ENCODE measurements at regions not wholly inside any gene's neighbourhood (a gene's known extent, or its start where the extent isn't known, plus 50 kb on each side); places are given as distances from the start of the nearest gene placed in this dataset.
"Not testable (repeated sequence)": the region's sequence is repeated elsewhere in the genome, so short reads cannot be mapped to it uniquely, and the experiment has no call there.

DNA sequence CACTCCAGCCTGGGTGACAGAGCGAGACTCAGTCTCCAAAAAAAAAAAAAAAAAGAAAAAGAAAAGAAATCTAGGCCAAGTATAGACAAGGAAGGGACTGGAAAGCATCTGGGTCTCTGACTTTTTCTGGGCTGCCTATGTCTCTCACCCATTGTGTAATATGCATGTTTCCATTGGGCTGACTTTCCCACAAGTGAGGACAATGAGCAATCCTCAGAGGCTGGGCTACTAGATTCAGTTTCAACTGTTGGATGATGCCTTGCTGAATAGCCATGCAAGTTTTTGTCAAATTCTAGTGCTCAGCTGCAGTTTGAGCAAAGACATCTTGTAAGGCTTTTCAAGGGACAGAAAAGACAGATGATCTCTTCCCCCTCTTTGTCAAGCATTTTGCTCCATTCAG lies 82.1 kb downstream of the PHAX start:
- no peak overlapping the region for H3K18ac ChIP-seq (ENCODE audit: low read length)
- WGBS (ENCODE audit: extremely low coverage, insufficient coverage, insufficient read length): no CpG with 5 or more reads among the region's 1 CpG
- H3K4me3 ChIP-seq (ENCODE audit: low read depth, low read length): no peak overlapping the region
- no peaks in the 10 kb centered on the region for H3K79me2 ChIP-seq (ENCODE audit: control insufficient read depth, insufficient read depth, low read length, poor library complexity)
- peaks cover 0 to 13% of the 10 kb centered on the region in 2 experiments for H3K4me1 ChIP-seq (ENCODE audit: control insufficient read depth in 1 of 2, insufficient read depth in 2 of 2, low read length in 2 of 2)
- H3K27me3 ChIP-seq (ENCODE audit: insufficient read depth, low read length): no peaks in the 10 kb centered on the region
- no peak overlapping the region for H3K9ac ChIP-seq (ENCODE audit: low read length)
- no peak overlapping the region for H4K8ac ChIP-seq (ENCODE audit: low read depth, low read length)
- no peak overlapping the region for H2AK5ac ChIP-seq (ENCODE audit: low read length)
- H3K14ac ChIP-seq (ENCODE audit: low read length): no peak overlapping the region
- H4K91ac ChIP-seq (ENCODE audit: low read depth, low read length): no peak overlapping the region
- no peak overlapping the region for H4K12ac ChIP-seq (ENCODE audit: low read depth, low read length)
- H3K9me3 ChIP-seq (ENCODE audit: insufficient read depth, low read depth, low read length): no peaks in the 10 kb centered on the region
- no peaks in the 10 kb centered on the region for H3K36me3 ChIP-seq (ENCODE audit: control insufficient read depth in 1 of 2, insufficient read depth in 2 of 2, low read length in 2 of 2)
- H2BK5ac ChIP-seq (ENCODE audit: low read depth, low read length, poor library complexity): no peak overlapping the region
- no peak overlapping the region for H3K4ac ChIP-seq (ENCODE audit: low read depth, low read length)
- no peak overlapping the region for H3K27ac ChIP-seq (ENCODE audit: low read depth, low read length)
- no peak for DNase-seq
- no peak overlapping the region for H2BK120ac ChIP-seq (ENCODE audit: insufficient read depth, low read length, poor library complexity)
- H2AFZ ChIP-seq (ENCODE audit: insufficient read depth, low read length, poor library complexity): no peak overlapping the region
- no peak overlapping the region for H3K4me2 ChIP-seq (ENCODE audit: low read length)
- H3K79me1 ChIP-seq (ENCODE audit: low read length): no peaks in the 10 kb centered on the region
- no peak overlapping the region for H2BK12ac ChIP-seq (ENCODE audit: low read length)
- no peak overlapping the region for H3K23ac ChIP-seq (ENCODE audit: low read length)

DNA sequence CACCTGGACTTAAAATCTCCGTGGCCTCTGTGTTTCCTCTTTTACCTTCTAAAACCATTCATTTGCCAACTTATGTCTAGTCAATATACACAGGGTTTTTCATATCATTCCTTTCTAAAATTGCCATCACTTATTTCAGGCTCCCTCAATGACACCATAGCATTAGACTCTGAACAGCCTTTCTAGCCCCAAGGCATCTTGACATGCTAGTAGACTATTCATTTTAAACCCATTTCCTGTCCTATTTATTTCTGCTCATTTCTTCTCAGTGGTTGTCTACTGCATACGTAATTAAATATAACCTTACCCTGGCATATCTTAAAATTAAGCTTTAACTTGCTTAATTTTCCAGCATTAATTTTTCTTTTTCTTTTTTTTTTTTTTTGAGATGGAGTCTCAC lies 83.2 kb downstream of the PHAX start:
- Histone ChIP-seq H3K4me1 (ENCODE audit: control insufficient read depth in 1 of 2, insufficient read depth in 2 of 2, low read length in 2 of 2) (peaks cover 0 to 13% of the 10 kb centered on the region in 2 experiments), H3K18ac (ENCODE audit: low read length) (no peak overlapping the region), H4K91ac (ENCODE audit: low read depth, low read length) (no peak overlapping the region), H2BK5ac (ENCODE audit: low read depth, low read length, poor library complexity) (no peak overlapping the region), H3K79me1 (ENCODE audit: low read length) (no peaks in the 10 kb centered on the region), H3K27me3 (ENCODE audit: insufficient read depth, low read length) (no peaks in the 10 kb centered on the region), H3K14ac (ENCODE audit: low read length) (no peak overlapping the region), H3K9ac (ENCODE audit: low read length) (no peak overlapping the region), H2BK12ac (ENCODE audit: low read length) (no peak overlapping the region), H2AFZ (ENCODE audit: insufficient read depth, low read length, poor library complexity) (no peak overlapping the region), H3K23ac (ENCODE audit: low read length) (no peak overlapping the region), H2AK5ac (ENCODE audit: low read length) (no peak overlapping the region), H3K4me2 (ENCODE audit: low read length) (no peak overlapping the region), H3K9me3 (ENCODE audit: insufficient read depth, low read depth, low read length) (no peaks in the 10 kb centered on the region), H3K36me3 (ENCODE audit: control insufficient read depth in 1 of 2, insufficient read depth in 2 of 2, low read length in 2 of 2) (no peaks in the 10 kb centered on the region), H3K4ac (ENCODE audit: low read depth, low read length) (no peak overlapping the region), H3K27ac (ENCODE audit: low read depth, low read length) (no peak overlapping the region), H3K79me2 (ENCODE audit: control insufficient read depth, insufficient read depth, low read length, poor library complexity) (no peaks in the 10 kb centered on the region), H4K12ac (ENCODE audit: low read depth, low read length) (no peak overlapping the region), H3K4me3 (ENCODE audit: low read depth, low read length) (no peak overlapping the region), H2BK120ac (ENCODE audit: insufficient read depth, low read length, poor library complexity) (no peak overlapping the region), H4K8ac (ENCODE audit: low read depth, low read length) (no peak overlapping the region)
- no CpG with 5 or more reads among the region's 2 CpGs for WGBS (ENCODE audit: extremely low coverage, insufficient coverage, insufficient read length)
- no peak for DNase-seq

DNA sequence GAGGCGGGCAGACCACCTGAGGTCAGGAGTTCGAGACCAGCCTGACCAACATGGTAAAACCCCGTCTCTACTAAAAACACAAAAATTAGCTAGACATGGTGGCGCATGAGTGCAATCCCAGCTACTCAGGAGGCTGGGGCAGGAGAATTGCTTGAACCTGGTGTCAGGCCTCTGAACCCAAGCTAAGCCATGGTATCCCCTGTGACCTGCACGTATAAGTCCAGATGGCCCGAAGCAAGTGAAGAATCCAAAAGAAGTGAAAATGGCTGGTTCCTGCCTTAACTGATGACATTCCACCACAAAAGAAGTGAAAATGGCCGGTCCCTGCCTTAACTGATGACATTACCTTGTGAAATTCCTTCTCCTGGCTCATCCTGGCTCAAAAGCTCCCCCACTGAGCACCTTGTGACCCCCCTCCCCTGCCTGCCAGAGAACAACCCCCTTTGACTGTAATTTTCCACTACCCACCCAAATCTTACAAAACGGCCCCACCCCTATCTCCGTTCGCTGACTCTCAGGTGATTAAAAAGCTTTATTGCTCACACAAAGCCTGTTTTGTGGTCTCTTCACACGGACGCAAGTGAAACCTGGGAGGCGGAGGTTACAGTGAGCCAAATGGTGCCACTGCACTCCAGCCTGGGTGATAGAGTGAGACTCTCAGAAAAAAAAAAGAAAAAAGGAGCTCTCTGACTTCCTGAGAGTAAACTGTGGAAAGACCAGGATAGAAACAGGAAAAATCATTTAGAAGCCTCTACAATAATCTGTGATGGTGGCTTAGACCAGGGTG lies 84.1 kb downstream of the PHAX start:
- not testable (repeated sequence) for H3K27ac ChIP-seq (ENCODE audit: low read depth, low read length)

DNA sequence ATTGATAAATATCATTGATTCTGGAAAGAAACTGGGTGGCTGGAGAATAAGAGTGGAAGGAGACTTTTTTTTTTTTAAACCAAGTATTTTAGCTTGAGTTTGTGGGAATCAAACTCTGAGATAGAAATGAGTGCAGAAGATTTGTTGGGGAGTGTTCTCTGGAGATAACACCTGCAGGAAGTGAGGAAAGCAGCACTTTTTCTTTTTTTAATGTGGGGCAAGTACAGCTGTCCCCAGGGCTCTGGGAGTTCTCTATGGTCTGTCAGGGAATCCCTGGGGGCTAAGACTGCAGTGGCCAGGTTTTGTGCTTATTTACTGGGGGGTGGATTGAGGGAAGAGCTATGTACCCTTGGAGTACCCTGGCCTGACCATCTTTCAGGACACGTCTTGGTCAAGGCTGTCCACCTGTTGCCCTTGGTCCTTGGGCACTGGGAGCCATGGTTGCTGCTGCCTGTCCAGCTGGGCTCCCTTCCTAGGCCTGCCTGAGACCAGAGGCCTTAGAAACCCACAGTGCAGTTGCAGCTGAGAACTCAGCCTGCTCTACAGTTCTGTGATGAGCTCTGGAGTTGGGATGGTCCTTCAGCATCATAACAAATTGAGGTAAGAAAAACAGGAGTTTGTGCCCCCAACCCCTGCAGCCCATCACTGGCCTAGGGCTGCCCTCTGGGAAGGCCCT lies 85.8 kb downstream of the PHAX start:
- Histone ChIP-seq H3K4me3 (ENCODE audit: low read depth, low read length) (no peak overlapping the region), H3K79me1 (ENCODE audit: low read length) (no peaks in the 10 kb centered on the region), H3K18ac (ENCODE audit: low read length) (no peak overlapping the region), H3K4me1 (ENCODE audit: control insufficient read depth in 1 of 2, insufficient read depth in 2 of 2, low read length in 2 of 2) (peaks cover 0 to 3% of the 10 kb centered on the region in 2 experiments), H3K14ac (ENCODE audit: low read length) (no peak overlapping the region), H2AK5ac (ENCODE audit: low read length) (no peak overlapping the region), H3K9me3 (ENCODE audit: insufficient read depth, low read depth, low read length) (no peaks in the 10 kb centered on the region), H3K4ac (ENCODE audit: low read depth, low read length) (no peak overlapping the region), H2BK12ac (ENCODE audit: low read length) (no peak overlapping the region), H2AFZ (ENCODE audit: insufficient read depth, low read length, poor library complexity) (no peak overlapping the region), H2BK5ac (ENCODE audit: low read depth, low read length, poor library complexity) (no peak overlapping the region), H2BK120ac (ENCODE audit: insufficient read depth, low read length, poor library complexity) (no peak overlapping the region), H3K79me2 (ENCODE audit: control insufficient read depth, insufficient read depth, low read length, poor library complexity) (no peaks in the 10 kb centered on the region), H3K23ac (ENCODE audit: low read length) (no peak overlapping the region), H4K91ac (ENCODE audit: low read depth, low read length) (no peak overlapping the region), H3K9ac (ENCODE audit: low read length) (no peak overlapping the region), H3K27ac (ENCODE audit: low read depth, low read length) (no peak overlapping the region), H4K8ac (ENCODE audit: low read depth, low read length) (no peak overlapping the region), H3K36me3 (ENCODE audit: control insufficient read depth in 1 of 2, insufficient read depth in 2 of 2, low read length in 2 of 2) (no peaks in the 10 kb centered on the region), H3K4me2 (ENCODE audit: low read length) (no peak overlapping the region), H4K12ac (ENCODE audit: low read depth, low read length) (no peak overlapping the region), H3K27me3 (ENCODE audit: insufficient read depth, low read length) (no peaks in the 10 kb centered on the region)
- DNase-seq: no peak
- no CpG with 5 or more reads among the region's 1 CpG for WGBS (ENCODE audit: extremely low coverage, insufficient coverage, insufficient read length)

More for the DNA sequence above, 84.1 kb downstream of the PHAX start:
- H3K14ac ChIP-seq (ENCODE audit: low read length); H2BK5ac ChIP-seq (ENCODE audit: low read depth, low read length, poor library complexity); H2AK5ac ChIP-seq (ENCODE audit: low read length); H2AFZ ChIP-seq (ENCODE audit: insufficient read depth, low read length, poor library complexity); H4K12ac ChIP-seq (ENCODE audit: low read depth, low read length); H3K18ac ChIP-seq (ENCODE audit: low read length); H3K4me3 ChIP-seq (ENCODE audit: low read depth, low read length); H3K23ac ChIP-seq (ENCODE audit: low read length); DNase-seq; H3K36me3 ChIP-seq (ENCODE audit: control insufficient read depth in 1 of 2, insufficient read depth in 2 of 2, low read length in 2 of 2); H3K9me3 ChIP-seq (ENCODE audit: insufficient read depth, low read depth, low read length); H3K4ac ChIP-seq (ENCODE audit: low read depth, low read length); H3K9ac ChIP-seq (ENCODE audit: low read length); H3K79me2 ChIP-seq (ENCODE audit: control insufficient read depth, insufficient read depth, low read length, poor library complexity); H3K79me1 ChIP-seq (ENCODE audit: low read length); H3K27me3 ChIP-seq (ENCODE audit: insufficient read depth, low read length); H3K4me2 ChIP-seq (ENCODE audit: low read length); H2BK12ac ChIP-seq (ENCODE audit: low read length); H4K8ac ChIP-seq (ENCODE audit: low read depth, low read length); H2BK120ac ChIP-seq (ENCODE audit: insufficient read depth, low read length, poor library complexity): not testable (repeated sequence)
- no CpG with 5 or more reads among the region's 13 CpGs for WGBS (ENCODE audit: extremely low coverage, insufficient coverage, insufficient read length)
- H4K91ac ChIP-seq (ENCODE audit: low read depth, low read length): peak overlapping the region; percentile 30
- peaks cover 0 to 10% of the 10 kb centered on the region in 2 experiments for H3K4me1 ChIP-seq (ENCODE audit: control insufficient read depth in 1 of 2, insufficient read depth in 2 of 2, low read length in 2 of 2)
